Stomach (tissue), 8 donors: ENCODE measurements at regions not wholly inside any gene's neighbourhood (a gene's known extent, or its start where the extent isn't known, plus 50 kb on each side); places are given as distances from the start of the nearest gene placed in this dataset.
"Not testable (repeated sequence)": the region's sequence is repeated elsewhere in the genome, so short reads cannot be mapped to it uniquely, and the experiment has no call there.

ENCODE experiments used
- DNase-seq, 2 donors: peaks; one replicate each; pipeline versions ENCODE4 v3.0.0 to v3.0.0-alpha.2; 2013 to 2019
- H3K27ac ChIP-seq, 5 donors: fragments of 200-600 bp in 4 of 5; sonication (generic) in 4 of 5; one replicate each; pipeline ENCODE4 v1.5.1; 2013 to 2019; ENCODE audit warnings: mild to moderate bottlenecking in 1 of 5, moderate library complexity in 1 of 5
- H3K27me3 ChIP-seq, 3 donors: fragments of 200-600 bp; sonication (generic); one replicate each; pipeline ENCODE4 v1.5.1; 2017 to 2019; ENCODE audit warnings: mixed run types in 1 of 3
- H3K36me3 ChIP-seq, 4 donors: fragments of 200-600 bp; sonication (generic); 1 replicate in 3 of 4; 2 replicates in 1 of 4; pipeline ENCODE4 v1.5.1; 2016 to 2019
- H3K4me1 ChIP-seq, 4 donors: fragments of 200-600 bp; sonication (generic); one replicate each; pipeline ENCODE4 v1.5.1; 2016 to 2019
- H3K4me3 ChIP-seq, 4 donors: fragments of 200-600 bp; sonication (generic) in 3 of 4; one replicate each; pipeline ENCODE4 v1.5.1; 2016 to 2019; ENCODE audit warnings: mild to moderate bottlenecking in 1 of 4
- H3K9me3 ChIP-seq, 4 donors: fragments of 200-600 bp; sonication (generic); one replicate each; pipeline ENCODE4 v1.5.1; 2016 to 2019
- EP300 ChIP-seq: sonication (generic); formaldehyde crosslinking; IDR thresholded peaks from one replicate; pipeline ENCODE4 v1.6.1; 2017; ENCODE audit warnings: antibody characterized with exemption
- POLR2A ChIP-seq, 4 donors: fragments of 450-650 bp; IDR thresholded peaks; one replicate each; pipeline ENCODE4 v1.6.1; 2016; ENCODE audit warnings: antibody characterized with exemption in 4 of 4, control low read depth in 2 of 4, mild to moderate bottlenecking in 1 of 4, moderate library complexity in 1 of 4
- POLR2AphosphoS5 ChIP-seq, 3 donors: sonication (generic); formaldehyde crosslinking; IDR thresholded peaks; one replicate each; pipeline ENCODE4 v1.6.1; 2016; ENCODE audit warnings: antibody characterized with exemption in 3 of 3
- WGBS, 5 donors: extraction: QIAGEN DNeasy Blood & Tissue Kit in 3 of 5; methylation state at CpG; one replicate each; pipeline versions ENCODE4 v1.1.5 to v1.1.7; 2013 to 2018; 5-methylcytosine and 5-hydroxymethylcytosine counted together
- intact Hi-C: fragments of 100-400 bp; cut with DNase I; formaldehyde crosslinking; loops from one replicate; pipeline ENCODE4 v1.15.1; 2023; ENCODE audit warnings: low total_unique reads
- TF ChIP-seq, protein P1 (sequence below), 7 experiments: fragments of 450-650 bp in 4 of 7; fragments of 200-600 bp in 3 of 7; sonication (generic) in 3 of 7; IDR thresholded peaks; one replicate each; pipeline ENCODE4 v1.5.1; 2016 to 2019; ENCODE audit warnings: antibody characterized with exemption in 7 of 7, control low read depth in 2 of 7, mild to moderate bottlenecking in 1 of 7
- donor health status: healthy with polysubstance abuse.
- donor health status: Bipolar disorder and iron deficiency.
- donor health status: healthy.

DNA sequence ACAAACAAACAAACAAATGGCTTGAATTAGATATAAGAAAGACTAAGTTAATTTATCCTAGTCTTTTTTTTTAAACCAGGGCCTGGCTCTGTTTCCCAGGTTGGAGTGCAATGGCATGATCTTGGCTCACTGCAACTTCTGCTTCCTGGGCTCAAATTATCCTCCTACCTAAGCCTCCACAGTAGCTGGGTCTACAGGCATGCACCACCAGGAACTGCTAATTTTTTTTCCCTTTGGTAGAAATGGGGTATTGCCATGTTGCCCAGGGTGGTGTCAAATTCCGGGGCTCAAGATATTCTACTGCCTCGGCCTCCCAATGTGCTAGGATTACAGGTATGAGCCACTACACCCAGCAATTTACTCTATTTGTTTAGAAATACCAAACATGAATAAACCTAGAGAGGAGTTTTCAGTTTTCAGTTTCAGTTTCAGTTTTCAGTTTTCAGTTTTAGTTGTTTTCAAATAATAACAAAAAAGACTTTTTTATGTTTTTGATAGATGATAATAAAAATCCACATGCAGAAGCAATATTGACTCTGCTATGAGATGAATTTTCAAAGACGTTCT is 817.0 kb downstream of the FLRT2 start:
- no peak for DNase-seq
- TF ChIP-seq POLR2AphosphoS5 (IDR thresholded peaks at IDR 0.05) (no peak), EP300 (no peak), POLR2A (IDR thresholded peaks at IDR 0.05) (no peak)
- TF ChIP-seq, protein P1, sequence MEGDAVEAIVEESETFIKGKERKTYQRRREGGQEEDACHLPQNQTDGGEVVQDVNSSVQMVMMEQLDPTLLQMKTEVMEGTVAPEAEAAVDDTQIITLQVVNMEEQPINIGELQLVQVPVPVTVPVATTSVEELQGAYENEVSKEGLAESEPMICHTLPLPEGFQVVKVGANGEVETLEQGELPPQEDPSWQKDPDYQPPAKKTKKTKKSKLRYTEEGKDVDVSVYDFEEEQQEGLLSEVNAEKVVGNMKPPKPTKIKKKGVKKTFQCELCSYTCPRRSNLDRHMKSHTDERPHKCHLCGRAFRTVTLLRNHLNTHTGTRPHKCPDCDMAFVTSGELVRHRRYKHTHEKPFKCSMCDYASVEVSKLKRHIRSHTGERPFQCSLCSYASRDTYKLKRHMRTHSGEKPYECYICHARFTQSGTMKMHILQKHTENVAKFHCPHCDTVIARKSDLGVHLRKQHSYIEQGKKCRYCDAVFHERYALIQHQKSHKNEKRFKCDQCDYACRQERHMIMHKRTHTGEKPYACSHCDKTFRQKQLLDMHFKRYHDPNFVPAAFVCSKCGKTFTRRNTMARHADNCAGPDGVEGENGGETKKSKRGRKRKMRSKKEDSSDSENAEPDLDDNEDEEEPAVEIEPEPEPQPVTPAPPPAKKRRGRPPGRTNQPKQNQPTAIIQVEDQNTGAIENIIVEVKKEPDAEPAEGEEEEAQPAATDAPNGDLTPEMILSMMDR (IDR thresholded peaks at IDR 0.05) = no peak
- Histone ChIP-seq H3K9me3 (peaks cover 0 to 4% (median 0%) of the 10 kb centered on the region in 4 donors), H3K4me1 (no peaks in the 10 kb centered on the region), H3K4me3 (no peak overlapping the region), H3K27me3 (no peaks in the 10 kb centered on the region), H3K36me3 (no peaks in the 10 kb centered on the region), H3K27ac (no peak overlapping the region)
- intact Hi-C loops = no loop called here
- 43 to 51% (median 47%) methylated on average over 3 of the region's 3 CpGs for WGBS, 5 donors

DNA sequence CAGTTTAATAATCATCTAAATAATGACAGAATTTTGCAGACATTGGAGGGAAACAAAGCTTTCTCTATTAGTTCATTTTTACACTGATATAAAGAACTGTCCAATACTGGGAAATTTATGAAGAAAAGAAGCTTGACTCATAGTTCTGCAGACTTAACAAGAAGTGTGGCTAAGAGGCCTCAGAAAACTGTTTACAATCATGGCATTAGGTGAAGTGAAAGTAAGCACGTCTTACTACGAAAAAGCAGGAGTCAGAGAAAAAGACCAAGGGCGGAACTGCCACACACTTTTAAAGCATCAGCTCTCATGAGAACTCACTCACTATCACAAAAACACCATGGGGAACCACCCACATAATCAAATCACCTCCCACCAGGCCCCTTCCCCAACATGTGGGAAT is 804.4 kb downstream of the FLRT2 start:
- Histone ChIP-seq H3K27ac (no peak overlapping the region), H3K27me3 (no peaks in the 10 kb centered on the region), H3K36me3 (no peaks in the 10 kb centered on the region), H3K9me3 (no peaks in the 10 kb centered on the region), H3K4me1 (no peaks in the 10 kb centered on the region), H3K4me3 (no peak overlapping the region)
- TF ChIP-seq EP300 = no peak
- no peak for DNase-seq
- intact Hi-C loops = no loop called here
- WGBS, 5 donors = 64 to 78% (median 75%) methylated on average over 3 of the region's 3 CpGs

DNA sequence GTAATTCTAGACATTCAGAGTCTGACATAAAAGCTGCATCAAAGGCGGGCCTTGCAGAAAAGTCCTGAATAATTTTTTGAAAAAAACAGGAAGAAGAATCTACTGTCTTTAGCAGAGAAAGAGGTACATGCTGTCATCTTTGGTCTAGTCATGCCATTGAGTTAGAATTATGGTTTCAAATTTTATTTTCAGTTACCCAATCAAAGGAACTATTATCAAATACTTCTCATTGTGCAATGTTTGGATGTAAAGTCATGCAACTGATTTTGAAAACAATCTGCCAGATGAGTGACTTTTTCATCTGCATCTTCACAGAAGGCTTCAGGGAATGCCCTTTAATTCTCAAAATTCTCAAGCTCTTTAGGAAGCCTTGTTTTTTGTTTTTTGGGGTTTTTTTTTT is 803.5 kb downstream of the FLRT2 start:
- no peaks in the 10 kb centered on the region for H3K4me1 ChIP-seq
- H3K27me3 ChIP-seq = no peaks in the 10 kb centered on the region
- no peak for DNase-seq
- no peaks in the 10 kb centered on the region for H3K36me3 ChIP-seq
- no peaks in the 10 kb centered on the region for H3K9me3 ChIP-seq
- no peak overlapping the region for H3K4me3 ChIP-seq
- intact Hi-C loops = no loop called here
- TF ChIP-seq POLR2AphosphoS5 (IDR thresholded peaks at IDR 0.05) (no peak), EP300 (no peak), POLR2A (IDR thresholded peaks at IDR 0.05) (no peak)
- TF ChIP-seq, protein P1 (IDR thresholded peaks at IDR 0.05) = no peak
- 82 to 94% (median 90%) methylated on average over 1 of the region's 1 CpG for WGBS, 5 donors
- no peak overlapping the region for H3K27ac ChIP-seq

DNA sequence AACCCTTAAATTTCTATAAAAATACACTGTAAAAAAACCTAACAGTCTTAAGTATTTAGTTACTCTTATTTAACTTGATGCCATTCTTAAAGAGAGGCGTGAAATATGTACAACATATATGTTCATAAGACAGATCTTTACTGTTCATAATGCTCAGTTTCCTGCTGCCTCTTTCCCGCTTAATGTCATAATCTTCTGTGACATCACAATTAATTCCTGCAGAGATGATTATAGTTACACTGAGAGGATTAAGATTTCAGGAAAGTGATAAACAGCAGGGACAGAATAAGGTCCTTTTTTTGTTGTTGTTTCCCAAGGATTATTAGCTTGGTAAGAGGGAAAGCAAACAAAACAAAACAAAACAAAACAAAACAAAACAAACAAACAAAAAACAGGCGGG is 801.4 kb downstream of the FLRT2 start:
- Histone ChIP-seq H3K4me3 (no peak overlapping the region), H3K9me3 (no peaks in the 10 kb centered on the region), H3K27ac (no peak overlapping the region), H3K27me3 (no peaks in the 10 kb centered on the region), H3K4me1 (no peaks in the 10 kb centered on the region), H3K36me3 (no peaks in the 10 kb centered on the region)
- no peak for DNase-seq
- TF ChIP-seq POLR2AphosphoS5 (IDR thresholded peaks at IDR 0.05) (no peak), EP300 (no peak), POLR2A (IDR thresholded peaks at IDR 0.05) (no peak)
- TF ChIP-seq, protein P1 (IDR thresholded peaks at IDR 0.05) = no peak
- 65 to 76% (median 72%) methylated on average over 3 of the region's 3 CpGs for WGBS, 5 donors
- intact Hi-C loops = no loop called here

DNA sequence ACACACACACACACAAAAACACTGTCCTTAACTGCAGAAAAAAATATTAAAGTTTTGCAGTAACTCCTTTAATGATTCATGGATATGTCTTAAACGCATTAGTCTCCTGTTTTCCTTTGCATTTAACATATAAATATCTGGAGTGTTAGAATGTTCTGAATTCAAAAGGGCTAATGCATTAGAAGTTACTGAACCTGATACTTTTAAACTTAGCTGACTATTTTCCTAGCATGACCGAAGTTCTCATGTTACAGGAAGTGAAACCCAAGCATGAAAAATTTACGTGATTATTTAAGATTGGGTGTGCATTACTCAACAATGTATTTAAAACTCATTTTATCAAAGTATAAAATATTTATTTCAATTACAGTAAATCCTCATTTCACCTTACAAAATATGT is 791.2 kb downstream of the FLRT2 start:
- Histone ChIP-seq H3K36me3 (no peaks in the 10 kb centered on the region), H3K27ac (no peak overlapping the region), H3K27me3 (no peaks in the 10 kb centered on the region), H3K4me1 (no peaks in the 10 kb centered on the region), H3K4me3 (no peak overlapping the region), H3K9me3 (no peaks in the 10 kb centered on the region)
- no peak for DNase-seq
- WGBS, 5 donors = 44 to 63% (median 57%) methylated on average over 3 of the region's 3 CpGs
- intact Hi-C loops = no loop called here
- TF ChIP-seq POLR2A (IDR thresholded peaks at IDR 0.05) (no peak), EP300 (no peak), POLR2AphosphoS5 (IDR thresholded peaks at IDR 0.05) (no peak)
- TF ChIP-seq, protein P1 (IDR thresholded peaks at IDR 0.05) = no peak

DNA sequence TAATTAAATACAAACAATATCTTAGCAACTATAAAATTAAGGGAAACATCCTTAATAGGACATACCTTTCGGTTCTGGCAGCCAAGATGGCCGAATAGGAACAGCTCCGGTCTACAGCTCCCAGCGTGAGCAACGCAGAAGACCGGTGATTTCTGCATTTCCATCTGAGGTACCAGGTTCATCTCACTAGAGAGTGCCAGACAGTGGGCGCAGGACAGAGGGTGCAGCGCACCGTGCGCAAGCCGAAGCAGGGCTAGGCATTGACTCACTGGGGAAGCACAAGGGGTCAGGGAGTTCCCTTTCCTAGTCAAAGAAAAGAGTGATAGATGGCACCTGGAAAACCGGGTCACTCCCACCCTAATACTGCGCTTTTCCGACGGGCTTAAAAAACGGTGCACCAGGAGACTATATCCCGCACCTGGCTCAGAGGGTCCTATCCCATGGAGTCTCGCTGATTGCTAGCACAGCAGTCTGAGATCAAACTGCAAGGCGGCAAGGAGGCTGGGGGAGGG is 782.3 kb downstream of the FLRT2 start:
- intact Hi-C loops, H3K4me1 ChIP-seq, H3K4me3 ChIP-seq, H3K9me3 ChIP-seq, H3K36me3 ChIP-seq, DNase-seq, H3K27me3 ChIP-seq, H3K27ac ChIP-seq: not testable (repeated sequence)
- WGBS, 5 donors = 92 to 97% (median 93%) methylated on average over 17 to 19 of the region's 19 CpGs
